H9 (cell line): ENCODE measurements at regions not wholly inside any gene's neighbourhood (a gene's known extent, or its start where the extent isn't known, plus 50 kb on each side); places are given as distances from the start of the nearest gene placed in this dataset.

Source experiments
- DNase-seq: peaks from one replicate; pipeline ENCODE4 v3.0.0-alpha.2; 2017
- H2AFZ ChIP-seq: one replicate; pipeline ENCODE4 v1.6.1; 2013; ENCODE audit warnings: mild to moderate bottlenecking, low read length, control low read depth, moderate library complexity
- H2AK5ac ChIP-seq: 2 replicates; pipeline ENCODE4 v1.6.1; 2013; ENCODE audit warnings: low read length, control low read depth, mixed read lengths; ENCODE audit not compliant: insufficient read length
- H2BK120ac ChIP-seq: one replicate; pipeline ENCODE4 v1.6.1; 2013; ENCODE audit warnings: low read depth, mild to moderate bottlenecking, low read length, control low read depth, inconsistent platforms; ENCODE audit not compliant: poor library complexity, severe bottlenecking
- H2BK12ac ChIP-seq: 2 replicates; pipeline ENCODE4 v1.6.1; 2013; ENCODE audit warnings: low read length, control low read depth, mixed read lengths, low read depth; ENCODE audit not compliant: insufficient read length
- H2BK15ac ChIP-seq: 2 replicates; pipeline ENCODE4 v1.6.1; 2013; ENCODE audit warnings: low read depth, low read length, control low read depth
- H2BK20ac ChIP-seq: one replicate; pipeline ENCODE4 v1.6.1; 2013; ENCODE audit warnings: low read depth, mild to moderate bottlenecking, low read length, control low read depth, inconsistent platforms; ENCODE audit not compliant: poor library complexity, severe bottlenecking
- H2BK5ac ChIP-seq: 2 replicates; pipeline ENCODE4 v1.6.1; 2013; ENCODE audit warnings: low read length, control low read depth, mixed read lengths; ENCODE audit not compliant: insufficient read length
- H3K14ac ChIP-seq: 2 replicates; pipeline ENCODE4 v1.6.1; 2013; ENCODE audit warnings: low read length, control low read depth; ENCODE audit not compliant: insufficient read depth
- H3K18ac ChIP-seq: 2 replicates; pipeline ENCODE4 v1.6.1; 2013; ENCODE audit warnings: low read depth, mild to moderate bottlenecking, mixed read lengths, low read length, control low read depth; ENCODE audit not compliant: insufficient read length
- H3K23ac ChIP-seq: 2 replicates; pipeline ENCODE4 v1.6.1; 2013; ENCODE audit warnings: low read length, control low read depth, mixed read lengths, low read depth; ENCODE audit not compliant: insufficient read length
- H3K23me2 ChIP-seq: 2 replicates; pipeline ENCODE4 v1.6.1; 2013; ENCODE audit warnings: low read depth, mild to moderate bottlenecking, mixed read lengths, low read length, control low read depth; ENCODE audit not compliant: insufficient read length, poor library complexity, severe bottlenecking
- H3K27ac ChIP-seq: 2 replicates; pipeline ENCODE4 v1.5.1; 2013; ENCODE audit warnings: low read length, control low read depth, mixed read lengths, low read depth; ENCODE audit not compliant: insufficient read length
- H3K27me3 ChIP-seq: 2 replicates; pipeline ENCODE4 v1.6.1; 2013; ENCODE audit warnings: low read length, control low read depth, inconsistent platforms; ENCODE audit not compliant: insufficient read depth
- H3K4ac ChIP-seq: 2 replicates; pipeline ENCODE4 v1.6.1; 2013; ENCODE audit warnings: low read depth, mild to moderate bottlenecking, control low read depth, inconsistent platforms, low read length, moderate library complexity
- H3K4me1 ChIP-seq: 2 replicates; pipeline ENCODE4 v1.6.1; 2013; ENCODE audit warnings: low read length, control low read depth, inconsistent platforms; ENCODE audit not compliant: insufficient read depth
- H3K4me2 ChIP-seq: 2 replicates; pipeline ENCODE4 v1.6.1; 2013; ENCODE audit warnings: low read length, control low read depth, mixed read lengths; ENCODE audit not compliant: insufficient read length, insufficient read depth
- H3K56ac ChIP-seq: 2 replicates; pipeline ENCODE4 v1.6.1; 2013; ENCODE audit warnings: low read depth, mild to moderate bottlenecking, mixed read lengths, low read length, control low read depth; ENCODE audit not compliant: insufficient read length
- H3K79me1 ChIP-seq: 2 replicates; pipeline ENCODE4 v1.6.1; 2013; ENCODE audit warnings: low read depth, mild to moderate bottlenecking, moderate library complexity, low read length, control low read depth, inconsistent platforms; ENCODE audit not compliant: insufficient read depth, poor library complexity, severe bottlenecking
- H3K79me2 ChIP-seq: 2 replicates; pipeline ENCODE4 v1.6.1; 2013; ENCODE audit warnings: low read length, control low read depth, inconsistent platforms; ENCODE audit not compliant: insufficient read depth
- H3K9ac ChIP-seq: 2 replicates; pipeline ENCODE4 v1.6.1; 2013; ENCODE audit warnings: low read length, control low read depth, mixed read lengths; ENCODE audit not compliant: insufficient read length; ENCODE audit errors: extremely low read depth
- H3K9me3 ChIP-seq: one replicate; pipeline ENCODE4 v1.6.1; 2013; ENCODE audit warnings: low read depth, low read length, inconsistent platforms; ENCODE audit not compliant: control insufficient read depth
- H3T11ph ChIP-seq: one replicate; pipeline ENCODE4 v1.6.1; 2013; ENCODE audit warnings: mild to moderate bottlenecking, low read length, control low read depth, inconsistent platforms
- H4K20me1 ChIP-seq: one replicate; pipeline ENCODE4 v1.6.1; 2013; ENCODE audit not compliant: control insufficient read depth, insufficient read length, insufficient read depth
- H4K5ac ChIP-seq: 2 replicates; pipeline ENCODE4 v1.6.1; 2013; ENCODE audit warnings: low read depth, mild to moderate bottlenecking, mixed read lengths, low read length, control low read depth; ENCODE audit not compliant: insufficient read length
- H4K8ac ChIP-seq: replicated peaks from 2 replicates; pipeline ENCODE4 v1.6.1; 2013; ENCODE audit warnings: low read length, control low read depth, mixed read lengths, low read depth; ENCODE audit not compliant: insufficient read length
- H4K91ac ChIP-seq: 2 replicates; pipeline ENCODE4 v1.6.1; 2013; ENCODE audit warnings: low read depth, mild to moderate bottlenecking, moderate library complexity, mixed read lengths, low read length, control low read depth; ENCODE audit not compliant: insufficient read length
- H3K27ac Mint-ChIP-seq, 3 experiments: 2 replicates in 2 of 3; 3 replicates in 1 of 3; pipeline ENCODE4 v1.8.0; 2020 to 2021; ENCODE audit warnings: mixed read lengths in 3 of 3, mild to moderate bottlenecking in 1 of 3, moderate library complexity in 1 of 3
- H3K27me3 Mint-ChIP-seq: 2 replicates; pipeline ENCODE4 v1.8.0; 2021; ENCODE audit warnings: low read depth, mild to moderate bottlenecking, moderate library complexity, mixed read lengths
- H3K36me3 Mint-ChIP-seq, 3 experiments: 2 replicates in 2 of 3; 3 replicates in 1 of 3; pipeline ENCODE4 v1.8.0; 2020 to 2021; ENCODE audit warnings: low read depth in 3 of 3, mixed read lengths in 3 of 3; ENCODE audit not compliant: insufficient read depth in 1 of 3
- H3K4me1 Mint-ChIP-seq, 2 experiments: 2 replicates each; pipeline ENCODE4 v1.8.0; 2020; ENCODE audit warnings: mixed read lengths in 2 of 2
- H3K4me3 Mint-ChIP-seq, 2 experiments: 2 replicates in 1 of 2; 3 replicates in 1 of 2; pipeline ENCODE4 v1.8.0; 2020 to 2021; ENCODE audit warnings: mild to moderate bottlenecking in 2 of 2, mixed read lengths in 2 of 2, moderate library complexity in 1 of 2
- H3K9me3 Mint-ChIP-seq, 2 experiments: 2 replicates in 1 of 2; 3 replicates in 1 of 2; pipeline ENCODE4 v1.8.0; 2020; ENCODE audit warnings: mild to moderate bottlenecking in 2 of 2, mixed read lengths in 2 of 2, moderate library complexity in 1 of 2
- CTCF ChIP-seq: fragments of 200-600 bp; sonication (generic); conservative IDR thresholded peaks from 3 replicates; pipeline ENCODE4 v1.8.0; 2021; ENCODE audit warnings: antibody characterized with exemption, mild to moderate bottlenecking
- WGBS: extraction: QIAGEN DNeasy Blood & Tissue Kit; methylation state at CpG from one replicate; pipeline ENCODE4 v1.1.7; 2013; ENCODE audit warnings: missing lambda C conversion rate, low lambda C conversion rate, mixed read lengths; ENCODE audit not compliant: insufficient read length; ENCODE audit errors: extremely low coverage; 5-methylcytosine and 5-hydroxymethylcytosine counted together

- Histone ChIP-seq H3K4ac (no peak overlapping the region), H4K8ac (no peak overlapping the region), H3K9ac (no peak overlapping the region), H3K9me3 (no peaks in the 10 kb centered on the region), H3K27ac (no peak overlapping the region), H2BK120ac (no peak overlapping the region), H3K27me3 (no peaks in the 10 kb centered on the region), H2BK5ac (no peak overlapping the region), H3K79me2 (no peaks in the 10 kb centered on the region), H2AFZ (no peak overlapping the region), H3T11ph (no peak overlapping the region), H2BK12ac (no peak overlapping the region), H2AK5ac (no peak overlapping the region), H2BK20ac (no peak overlapping the region), H4K20me1 (no peaks in the 10 kb centered on the region), H3K4me2 (no peak overlapping the region), H3K23me2 (no peaks in the 10 kb centered on the region), H3K18ac (no peak overlapping the region), H4K91ac (no peak overlapping the region), H2BK15ac (no peak overlapping the region), H4K5ac (no peak overlapping the region), H3K23ac (no peak overlapping the region), H3K4me1 (peaks cover 4% of the 10 kb centered on the region; the same call in 1 of the 2 replicates), H3K14ac (no peak overlapping the region), H3K79me1 (no peaks in the 10 kb centered on the region), H3K56ac (no peak overlapping the region)
- Mint-ChIP-seq H3K9me3 (no peaks in the 10 kb centered on the region), H3K4me1 (peaks cover 25 to 27% of the 10 kb centered on the region in 2 experiments), H3K36me3 (no peaks in the 10 kb centered on the region), H3K4me3 (no peak overlapping the region), H3K27me3 (peaks cover 1% of the 10 kb centered on the region; the same call in 1 of the 2 replicates), H3K27ac (no peak overlapping the region; a peak in 1 of 7 replicates)
- no CpG with 5 or more reads among the region's 4 CpGs for WGBS
- no peak for TF ChIP-seq CTCF
- no peak for DNase-seq
Measured at GRCh38 chr2:207468488-207468887, 61.3 kb upstream of the CREB1 start.
